IPS-18a (cell line): ENCODE measurements at regions not wholly inside any gene's neighbourhood (a gene's known extent, or its start where the extent isn't known, plus 50 kb on each side); places are given as distances from the start of the nearest gene placed in this dataset.

ENCODE experiments used
- H3K27ac ChIP-seq: one replicate; pipeline ENCODE4 v1.5.1; 2013; ENCODE audit warnings: low read length
- H3K27me3 ChIP-seq: one replicate; pipeline ENCODE4 v1.6.1; 2013; ENCODE audit warnings: mild to moderate bottlenecking, low read length; ENCODE audit not compliant: control insufficient read depth, insufficient read depth
- H3K36me3 ChIP-seq: one replicate; pipeline ENCODE4 v1.6.1; 2013; ENCODE audit warnings: low read depth, low read length; ENCODE audit not compliant: control insufficient read depth
- H3K4me1 ChIP-seq: one replicate; pipeline ENCODE4 v1.6.1; 2013; ENCODE audit warnings: low read depth, low read length; ENCODE audit not compliant: control insufficient read depth
- H3K4me3 ChIP-seq: one replicate; pipeline ENCODE4 v1.5.1; 2013; ENCODE audit warnings: low read length
- H3K9ac ChIP-seq: one replicate; pipeline ENCODE4 v1.6.1; 2013; ENCODE audit warnings: mild to moderate bottlenecking, low read length, moderate library complexity
- H3K9me3 ChIP-seq: one replicate; pipeline ENCODE4 v1.6.1; 2013; ENCODE audit warnings: low read depth, low read length; ENCODE audit not compliant: control insufficient read depth

DNA sequence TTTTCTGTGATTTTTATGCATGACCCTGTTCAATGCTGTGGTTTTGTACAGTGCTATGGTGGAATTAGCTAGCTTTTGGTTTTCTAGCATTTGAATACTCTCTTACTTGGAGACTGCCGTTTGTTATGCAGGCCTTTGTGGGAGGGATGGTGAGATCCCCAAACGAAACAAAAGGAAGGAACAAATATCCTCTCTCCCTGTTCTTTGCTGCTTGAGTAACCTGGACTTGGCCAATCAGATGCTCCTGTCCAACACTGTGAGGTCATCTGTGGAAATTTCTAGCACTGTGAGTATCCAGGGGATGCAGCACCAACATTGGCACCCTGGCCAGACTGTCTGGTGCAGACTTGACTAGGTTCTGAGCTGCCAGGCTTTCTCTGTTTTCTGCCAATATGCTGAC, 314.4 kb downstream of the ANKRD30A start:
- Histone ChIP-seq H3K27ac (no peak overlapping the region), H3K9ac (no peak overlapping the region), H3K4me3 (no peak overlapping the region), H3K27me3 (no peaks in the 10 kb centered on the region), H3K9me3 (no peaks in the 10 kb centered on the region), H3K36me3 (no peaks in the 10 kb centered on the region), H3K4me1 (no peaks in the 10 kb centered on the region)

DNA sequence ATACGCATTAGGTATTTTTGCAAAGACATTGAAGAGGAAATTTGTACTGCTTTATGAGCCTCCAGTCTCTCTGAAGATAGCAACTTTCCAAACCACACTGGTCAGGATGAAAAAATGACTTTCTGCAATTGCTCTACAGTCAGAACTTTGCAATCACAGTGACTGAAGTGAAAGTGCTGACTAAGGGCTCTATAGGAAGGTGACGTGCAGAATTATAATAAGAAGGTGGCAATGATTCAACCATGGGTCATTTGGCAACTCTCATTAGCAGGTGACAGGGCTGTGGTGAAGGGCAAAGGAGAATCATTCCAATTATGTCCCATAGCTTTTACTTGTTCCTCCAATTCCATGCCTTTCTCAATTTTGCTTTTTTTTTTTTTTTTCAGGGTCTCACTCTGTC, 311.0 kb downstream of the ANKRD30A start:
- Histone ChIP-seq H3K4me3 (no peak overlapping the region), H3K36me3 (no peaks in the 10 kb centered on the region), H3K9me3 (no peaks in the 10 kb centered on the region), H3K27me3 (no peaks in the 10 kb centered on the region), H3K4me1 (no peaks in the 10 kb centered on the region), H3K9ac (no peak overlapping the region), H3K27ac (no peak overlapping the region)

DNA sequence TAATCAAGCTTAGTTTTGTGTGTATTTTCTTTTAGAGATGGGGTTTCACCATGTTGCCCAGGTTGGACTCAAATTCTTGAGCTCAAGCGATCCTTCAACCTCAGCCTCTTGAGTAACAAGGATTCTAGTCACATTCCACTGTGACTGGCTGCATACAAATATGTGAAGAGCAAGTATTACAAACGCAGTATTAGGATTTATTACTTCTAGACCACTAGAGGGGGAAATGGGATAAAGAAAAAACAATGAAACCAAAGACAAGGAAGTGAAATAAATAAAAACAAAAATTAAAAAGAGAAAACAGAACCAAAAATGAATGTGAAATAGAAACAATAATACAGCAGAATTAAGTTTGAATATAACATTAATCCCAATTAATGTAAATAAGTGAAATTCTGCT, 308.7 kb downstream of the ANKRD30A start:
- Histone ChIP-seq H3K9me3 (no peaks in the 10 kb centered on the region), H3K27ac (no peak overlapping the region), H3K27me3 (no peaks in the 10 kb centered on the region), H3K36me3 (no peaks in the 10 kb centered on the region), H3K4me3 (no peak overlapping the region), H3K4me1 (no peaks in the 10 kb centered on the region), H3K9ac (no peak overlapping the region)
